ENCODE measurements at regions not wholly inside any gene's neighbourhood (a gene's known extent, or its start where the extent isn't known, plus 50 kb on each side); places are given as distances from the start of the nearest gene placed in this dataset.
A peak's percentile ranks its signal among the peaks of the same experiment; 100 is the strongest.

DNA sequence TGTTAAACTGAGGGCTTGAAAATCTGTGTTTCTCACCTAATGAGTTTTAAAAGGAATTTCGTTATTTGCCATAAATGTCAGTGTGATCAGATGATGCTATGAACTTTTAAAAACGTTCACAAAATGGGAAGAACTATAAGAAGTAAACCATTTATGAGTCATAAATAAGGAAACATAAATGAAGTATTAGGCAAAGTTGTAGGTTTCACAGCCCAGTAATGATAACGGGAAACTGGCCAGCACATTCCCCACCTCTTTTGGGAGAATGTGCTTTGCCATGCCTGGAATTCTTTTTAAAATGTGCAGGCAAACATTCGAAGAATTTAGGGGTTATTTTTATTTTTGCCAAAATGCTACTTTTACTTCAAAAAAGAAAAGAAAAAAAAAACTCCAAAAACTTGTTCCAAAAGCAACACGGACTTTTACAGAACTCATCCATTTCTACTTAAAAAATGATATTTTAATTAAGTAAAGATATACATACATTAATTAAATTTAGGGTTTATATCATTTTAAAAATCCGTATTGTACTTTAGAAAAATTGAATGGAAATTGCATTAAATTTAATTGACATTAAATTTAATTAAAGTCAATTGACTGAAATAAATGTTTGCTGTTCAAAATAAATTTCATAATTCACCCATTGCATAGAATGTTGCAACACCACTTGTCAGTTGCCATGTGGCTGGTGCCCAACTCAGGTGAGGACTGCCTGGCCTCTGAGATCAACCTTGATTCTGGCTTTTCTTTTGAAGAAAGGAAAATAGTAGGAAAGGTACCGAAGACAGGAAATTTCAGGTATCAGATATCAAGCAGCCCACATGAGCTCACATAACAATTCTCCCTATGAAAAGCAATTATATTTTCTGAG is 1198.5 kb downstream of the EFNB2 start:
- H2AFZ ChIP-seq (ENCODE audit: low read length) = peak overlapping the region; percentile 1; the same call in 1 of the 2 replicates
- H3K18ac ChIP-seq (ENCODE audit: extremely low read depth, low read length) = no peak overlapping the region
- H3K14ac ChIP-seq (ENCODE audit: insufficient read length) = no peak overlapping the region
- H3K9me3 ChIP-seq (ENCODE audit: insufficient read depth in 2 of 2, low read depth in 1 of 2, low read length in 1 of 2) = no peaks in the 10 kb centered on the region
- no peak overlapping the region for H3K27ac ChIP-seq (ENCODE audit: low read depth, low read length)
- no peak for DNase-seq (ENCODE audit: low read depth in 1 of 2, low spot score in 2 of 2)
- ChIA-PET CTCF (ENCODE audit: partially characterized antibody) (interaction anchor here (0.8 to 1.0 kb wide), 2 partner anchors 9 to 60 kb away, joined by 3 read pairs; no protein-coding TSS in a partner anchor), POLR2A (ENCODE audit: partially characterized antibody) (no interaction called here)
- H4K5ac ChIP-seq (ENCODE audit: insufficient read length, low read depth, low read length) = no peak overlapping the region
- H3K79me2 ChIP-seq (ENCODE audit: control insufficient read depth in 1 of 2, insufficient read depth in 2 of 2, low read length in 2 of 2) = no peaks in the 10 kb centered on the region
- no peak overlapping the region for H4K8ac ChIP-seq (ENCODE audit: extremely low read depth, insufficient read depth, low read length)
- no peak for FAIRE-seq
- H3K27me3 ChIP-seq (replicated peaks in 1 of 4; ENCODE audit: control insufficient read depth in 3 of 4, extremely low read depth in 1 of 4, insufficient read depth in 3 of 4, low read length in 3 of 4) = peaks cover 0 to 1% (median 0%) of the 10 kb centered on the region in 4 experiments; a peak in 1 of 7 replicates
- no peak overlapping the region for H2BK120ac ChIP-seq (replicated peaks; ENCODE audit: low read depth, low read length)
- H2BK15ac ChIP-seq (ENCODE audit: low read length) = no peak overlapping the region
- no peaks in the 10 kb centered on the region for H3K79me1 ChIP-seq (ENCODE audit: low read depth, low read length)
- H3K4ac ChIP-seq (replicated peaks; ENCODE audit: insufficient read length, low read depth, low read length) = no peak overlapping the region
- TF ChIP-seq TEAD4 (IDR thresholded peaks at IDR 0.05; ENCODE audit: low read depth, low read length) (peak; percentile 47; the same call in 1 of the 2 replicates), TAF1 (IDR thresholded peaks at IDR 0.05; ENCODE audit: low read depth, low read length) (no peak), NRF1 (IDR thresholded peaks at IDR 0.05; ENCODE audit: low read depth, low read length) (no peak)
- WGBS, 2 experiments (ENCODE audit: extremely low coverage in 1 of 2, insufficient coverage in 1 of 2, insufficient read length in 1 of 2, insufficient replicate concordance in 2 of 2, low coverage in 1 of 2, low lambda C conversion rate in 2 of 2, missing lambda C conversion rate in 1 of 2) = 77% methylated on average over 7 of the region's 7 CpGs; no CpG with 5 or more reads in 1 of the 2 experiments
- H4K20me1 ChIP-seq (replicated peaks in 1 of 2; ENCODE audit: control insufficient read depth in 1 of 2, insufficient read depth in 2 of 2, low read length in 2 of 2) = no peaks in the 10 kb centered on the region
- H3K9ac ChIP-seq (replicated peaks in 1 of 4; ENCODE audit: extremely low read depth in 1 of 4, low read depth in 3 of 4, low read length in 3 of 4) = no peak overlapping the region
- no peak overlapping the region for H2AK5ac ChIP-seq (ENCODE audit: low read depth, low read length)
- H2BK20ac ChIP-seq (ENCODE audit: low read length) = no peak overlapping the region
- H3K4me3 ChIP-seq (ENCODE audit: extremely low read depth in 1 of 4, insufficient read depth in 2 of 4, low read depth in 3 of 4, low read length in 4 of 4) = no peak overlapping the region
- H3K23me2 ChIP-seq (ENCODE audit: low read depth, low read length) = no peaks in the 10 kb centered on the region
- H3K4me1 ChIP-seq (replicated peaks in 1 of 4; ENCODE audit: control insufficient read depth in 3 of 4, insufficient read depth in 4 of 4, low read length in 3 of 4) = peaks cover 0 to 4% (median 2%) of the 10 kb centered on the region in 4 experiments; a peak in 1 of 7 replicates
- H3K23ac ChIP-seq (ENCODE audit: insufficient read length) = no peak overlapping the region
- H2BK12ac ChIP-seq (ENCODE audit: low read depth, low read length) = no peak overlapping the region; the same call in 1 of the 2 replicates
- H3K56ac ChIP-seq (replicated peaks; ENCODE audit: insufficient read length, low read depth, low read length) = no peak overlapping the region
- H3K4me2 ChIP-seq (ENCODE audit: insufficient read depth in 1 of 2, low read depth in 2 of 2, low read length in 2 of 2) = no peak overlapping the region
- H2BK5ac ChIP-seq (ENCODE audit: low read depth, low read length) = no peak overlapping the region
- no peaks in the 10 kb centered on the region for H3K36me3 ChIP-seq (ENCODE audit: control insufficient read depth in 2 of 4, insufficient read depth in 4 of 4, low read length in 3 of 4)
- H4K91ac ChIP-seq (replicated peaks; ENCODE audit: insufficient read length, low read length) = no peak overlapping the region
